Neutrophil (primary cell): ENCODE measurements at regions not wholly inside any gene's neighbourhood (a gene's known extent, or its start where the extent isn't known, plus 50 kb on each side); places are given as distances from the start of the nearest gene placed in this dataset.
"Not testable (repeated sequence)": the region's sequence is repeated elsewhere in the genome, so short reads cannot be mapped to it uniquely, and the experiment has no call there.

Experiments used
- H3K27ac ChIP-seq: fragments of 200-600 bp; sonication (generic); 2 replicates; pipeline ENCODE4 v1.5.1; 2016; ENCODE audit warnings: mild to moderate bottlenecking, moderate library complexity
- H3K27me3 ChIP-seq: fragments of 200-600 bp; sonication (generic); 2 replicates; pipeline ENCODE4 v1.6.0; 2016; ENCODE audit warnings: mild to moderate bottlenecking
- H3K36me3 ChIP-seq: fragments of 200-600 bp; sonication (generic); 2 replicates; pipeline ENCODE4 v1.5.1; 2017
- H3K4me1 ChIP-seq, 2 experiments: fragments of 200-600 bp in 1 of 2; sonication (generic) in 1 of 2; 1 replicate in 1 of 2; 2 replicates in 1 of 2; pipeline versions ENCODE4 v1.5.1 to v1.6.1; 2013 to 2016; ENCODE audit warnings: low read depth in 1 of 2, low read length in 1 of 2, mild to moderate bottlenecking in 1 of 2, moderate library complexity in 1 of 2; ENCODE audit not compliant: control insufficient read depth in 1 of 2, insufficient read depth in 1 of 2
- H3K4me3 ChIP-seq, 2 experiments: fragments of 200-600 bp in 1 of 2; sonication (generic) in 1 of 2; 1 replicate in 1 of 2; 2 replicates in 1 of 2; pipeline ENCODE4 v1.5.1; 2013 to 2016; ENCODE audit warnings: low read depth in 1 of 2, low read length in 1 of 2, mild to moderate bottlenecking in 1 of 2, moderate library complexity in 1 of 2
- H3K9me3 ChIP-seq: fragments of 200-600 bp; sonication (generic); 2 replicates; pipeline ENCODE4 v1.5.1; 2016
- CTCF ChIP-seq: fragments of 200-600 bp; sonication (generic); IDR thresholded peaks from 2 replicates; pipeline ENCODE4 v1.5.1; 2016; ENCODE audit warnings: antibody characterized with exemption

DNA sequence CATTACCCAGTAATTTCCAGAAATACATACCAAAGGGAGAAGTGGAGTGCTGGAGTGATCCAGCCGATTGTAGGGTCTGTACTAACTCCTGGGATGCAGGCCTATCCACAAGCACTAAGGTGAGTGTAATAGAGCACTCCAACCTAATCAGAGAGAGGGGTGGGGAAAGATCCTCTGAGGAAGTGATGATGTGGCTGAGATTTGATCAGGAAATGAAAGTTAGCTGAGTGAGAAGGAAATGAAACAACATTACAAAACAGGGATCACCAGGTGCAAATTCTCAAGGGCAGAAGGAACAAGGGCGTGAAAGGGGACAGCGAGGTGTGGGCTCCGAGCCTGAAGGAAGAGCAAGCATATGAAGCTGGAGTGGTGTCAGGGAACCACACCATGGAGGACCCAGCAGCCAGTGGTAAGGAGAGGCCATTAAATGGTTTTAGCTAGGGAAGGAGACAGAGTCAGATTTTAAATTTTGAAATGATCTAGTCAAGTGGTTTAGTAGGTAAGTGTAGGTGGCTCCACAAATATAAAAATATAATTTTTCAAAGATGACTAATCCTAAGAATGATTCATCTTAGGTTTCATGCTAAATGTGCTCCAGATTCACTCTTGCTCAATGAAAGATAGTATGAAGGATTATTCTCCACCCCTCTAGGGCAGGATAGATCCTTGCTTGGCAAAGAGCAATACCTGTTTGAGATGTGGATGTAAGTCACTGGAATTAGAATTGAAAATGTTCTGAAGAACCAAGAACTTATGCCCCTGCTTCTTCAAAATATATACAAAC is 348.7 kb downstream of the TBL1XR1 start:
- Histone ChIP-seq H3K9me3 (no peaks in the 10 kb centered on the region), H3K4me3 (no peak overlapping the region), H3K36me3 (no peaks in the 10 kb centered on the region), H3K27me3 (no peaks in the 10 kb centered on the region), H3K4me1 (no peaks in the 10 kb centered on the region), H3K27ac (no peak overlapping the region)
- no peak for TF ChIP-seq CTCF

DNA sequence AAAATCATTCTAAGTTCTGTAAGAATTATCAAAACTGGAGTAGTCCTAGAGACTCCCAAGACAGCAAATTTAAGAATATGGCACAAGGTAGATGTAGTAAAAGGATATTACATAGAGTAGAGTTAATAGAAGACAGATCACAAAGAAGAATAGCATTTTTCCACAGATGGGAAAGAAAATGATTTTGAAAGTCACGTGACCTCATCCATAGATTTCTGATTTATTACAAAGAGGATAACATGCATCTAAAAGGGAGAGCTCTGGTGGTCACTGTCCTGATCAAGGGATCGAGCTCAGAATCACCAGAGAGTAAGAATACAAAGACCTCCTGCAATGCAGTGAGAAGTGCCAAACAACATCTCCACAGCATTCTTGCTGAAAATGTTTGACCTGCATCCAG is 354.4 kb downstream of the TBL1XR1 start:
- Histone ChIP-seq H3K27me3 (no peaks in the 10 kb centered on the region), H3K9me3 (no peaks in the 10 kb centered on the region), H3K4me3 (no peak overlapping the region), H3K36me3 (no peaks in the 10 kb centered on the region), H3K27ac (no peak overlapping the region), H3K4me1 (no peaks in the 10 kb centered on the region)
- TF ChIP-seq CTCF: no peak

GRCh38 chr3:176840641-176841286 is 356.5 kb downstream of the TBL1XR1 start:
- TF ChIP-seq CTCF: no peak
- H3K4me3 ChIP-seq: no peak overlapping the region
- no peaks in the 10 kb centered on the region for H3K4me1 ChIP-seq
- no peaks in the 10 kb centered on the region for H3K36me3 ChIP-seq
- H3K27me3 ChIP-seq: no peaks in the 10 kb centered on the region
- H3K27ac ChIP-seq: no peak overlapping the region
- H3K9me3 ChIP-seq: no peaks in the 10 kb centered on the region

DNA sequence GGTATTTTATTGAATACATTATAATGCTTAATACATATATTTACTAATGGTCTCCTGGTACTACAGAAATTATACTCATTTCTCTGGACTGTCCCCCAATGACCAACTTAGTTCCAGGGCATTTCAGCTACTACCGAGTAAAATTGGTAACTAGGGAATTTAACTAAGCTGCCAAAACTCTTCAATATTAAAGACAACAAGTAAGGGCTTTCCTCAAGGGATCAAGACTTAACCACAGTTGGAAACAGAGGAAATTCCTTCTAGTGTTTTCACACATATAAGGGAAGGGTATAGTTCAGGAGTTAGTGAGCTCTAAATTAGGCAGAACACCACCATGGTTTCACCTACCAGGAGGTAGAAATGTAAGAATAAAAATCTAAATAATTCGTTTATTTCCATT is 357.4 kb downstream of the TBL1XR1 start:
- no peaks in the 10 kb centered on the region for H3K4me1 ChIP-seq
- no peaks in the 10 kb centered on the region for H3K27me3 ChIP-seq
- no peak overlapping the region for H3K4me3 ChIP-seq
- no peak overlapping the region for H3K27ac ChIP-seq
- TF ChIP-seq CTCF: no peak
- no peaks in the 10 kb centered on the region for H3K36me3 ChIP-seq
- no peaks in the 10 kb centered on the region for H3K9me3 ChIP-seq

GRCh38 chr3:176839466-176839865 is 357.8 kb downstream of the TBL1XR1 start:
- Histone ChIP-seq H3K4me1 (no peaks in the 10 kb centered on the region), H3K27me3 (no peaks in the 10 kb centered on the region), H3K9me3 (no peaks in the 10 kb centered on the region), H3K4me3 (no peak overlapping the region), H3K36me3 (no peaks in the 10 kb centered on the region), H3K27ac (no peak overlapping the region)
- TF ChIP-seq CTCF: no peak

- H3K27me3 ChIP-seq, H3K4me1 ChIP-seq, H3K4me3 ChIP-seq, H3K9me3 ChIP-seq, H3K36me3 ChIP-seq, H3K27ac ChIP-seq: not testable (repeated sequence)
Observed at GRCh38 chr3:176827244-176827643, 370.0 kb downstream of the TBL1XR1 start.
